ENCODE measurements at regions not wholly inside any gene's neighbourhood (a gene's known extent, or its start where the extent isn't known, plus 50 kb on each side); places are given as distances from the start of the nearest gene placed in this dataset.

- TF ChIP-seq ARID4B (CRISPR knock-in tag; IDR thresholded peaks at IDR 0.05; ENCODE audit: borderline replicate concordance) (no peak), FOXP1 (CRISPR knock-in tag; IDR thresholded peaks at IDR 0.05; ENCODE audit: borderline replicate concordance) (no peak), USF2 (CRISPR knock-in tag; IDR thresholded peaks at IDR 0.05) (no peak), NFE2L1 (CRISPR knock-in tag; IDR thresholded peaks at IDR 0.05) (no peak), NFYB (CRISPR knock-in tag; conservative IDR thresholded peaks at IDR 0.05; ENCODE audit: low read depth) (no peak), CTCF (IDR thresholded peaks at IDR 0.05) (no peak), IRF1 (CRISPR knock-in tag; IDR thresholded peaks at IDR 0.05) (no peak), NR3C1 (CRISPR knock-in tag; conservative IDR thresholded peaks at IDR 0.05; ENCODE audit: low read depth) (no peak), TEAD1 (CRISPR knock-in tag; IDR thresholded peaks at IDR 0.05) (no peak), SMAD3 (CRISPR knock-in tag; IDR thresholded peaks at IDR 0.05; ENCODE audit: borderline replicate concordance) (no peak), ZBTB21 (CRISPR knock-in tag; IDR thresholded peaks at IDR 0.05; ENCODE audit: borderline replicate concordance) (no peak), ATF6 (CRISPR knock-in tag; IDR thresholded peaks at IDR 0.05) (no peak), ESRRA (CRISPR knock-in tag; IDR thresholded peaks at IDR 0.05; ENCODE audit: borderline replicate concordance) (no peak)
Measured at GRCh38 chr13:109383683-109384082, 402.7 kb downstream of the IRS2 start.
